ENCODE measurements at regions not wholly inside any gene's neighbourhood (a gene's known extent, or its start where the extent isn't known, plus 50 kb on each side); places are given as distances from the start of the nearest gene placed in this dataset.

- TF ChIP-seq CTCF (IDR thresholded peaks at IDR 0.05 in 2 of 3, conservative IDR thresholded peaks at IDR 0.05 in 1 of 3; ENCODE audit: borderline replicate concordance in 1 of 3, insufficient read depth in 1 of 3, low read depth in 2 of 3, low read length in 2 of 3) (no peak), REST (IDR thresholded peaks at IDR 0.05; ENCODE audit: low read depth) (no peak), EZH2 (IDR thresholded peaks at IDR 0.05) (no peak), ZFX (IDR thresholded peaks at IDR 0.05) (no peak), POLR2A (IDR thresholded peaks at IDR 0.05; ENCODE audit: borderline replicate concordance, extremely low read depth, insufficient read depth, insufficient read length) (no peak)
Observed at GRCh38 chr14:101061411-101062064, 158.0 kb upstream of the RTL1 start (continued).

GRCh38 chr14:101062065-101062450, 158.5 kb upstream of the RTL1 start:
- RAD21 ChIA-PET (ENCODE audit: low non-redundant PET in 1 of 2, low total read pairs in 2 of 2, uncharacterized antibody in 2 of 2, unreplicated experiment in 2 of 2) = no interaction called here
- Histone ChIP-seq H2AFZ (ENCODE audit: low read depth, low read length, poor library complexity, severe bottlenecking) (no peak overlapping the region), H3K79me2 (ENCODE audit: insufficient read depth, low read length) (no peaks in the 10 kb centered on the region), H3K27me3 (ENCODE audit: insufficient read depth, low read length) (no peaks in the 10 kb centered on the region), H3K4me1 (ENCODE audit: control insufficient read depth in 1 of 2, insufficient read depth in 2 of 2, low read length in 2 of 2) (0 out of 4 replicates have a peak, but pooled peaks cover 0 to 3% of the 10 kb centered on the region in 2 experiments), H3K9me2 (ENCODE audit: insufficient read depth) (no peaks in the 10 kb centered on the region), H3K27ac (ENCODE audit: low read depth, low read length) (no peak overlapping the region), H3K4me2 (ENCODE audit: low read length) (no peak overlapping the region), H3K36me3 (ENCODE audit: control insufficient read depth in 1 of 2, insufficient read depth in 2 of 2, low read length in 2 of 2) (no peaks in the 10 kb centered on the region), H4K20me1 (ENCODE audit: insufficient read depth) (no peaks in the 10 kb centered on the region), H3K9ac (ENCODE audit: low read length) (no peak overlapping the region), H3K9me3 (ENCODE audit: control insufficient read depth in 1 of 2, insufficient read depth in 1 of 2, low read depth in 1 of 2, low read length in 2 of 2) (peaks cover 3 to 10% of the 10 kb centered on the region in 2 experiments; a peak in 3 of 4 replicates), H3K4me3 (replicated peaks in 1 of 2; ENCODE audit: low read depth in 1 of 2, low read length in 2 of 2) (no peak overlapping the region)
- ATAC-seq (no peak), DNase-seq (ENCODE audit: low read depth, low spot score) (no peak)
- POLR2A ChIA-PET = no interaction called here
- no TSS peak for BruUV-seq (replicated peaks)
- intact Hi-C loops (cut with micrococcal nuclease) = no loop called here
- CTCF ChIA-PET = no interaction called here
- TF ChIP-seq CTCF (IDR thresholded peaks at IDR 0.05 in 2 of 3, conservative IDR thresholded peaks at IDR 0.05 in 1 of 3; ENCODE audit: borderline replicate concordance in 1 of 3, insufficient read depth in 1 of 3, low read depth in 2 of 3, low read length in 2 of 3) (no peak), EGR1 (IDR thresholded peaks at IDR 0.05; ENCODE audit: low read depth) (no peak), SRF (IDR thresholded peaks at IDR 0.05; ENCODE audit: low read depth) (no peak), MAX (IDR thresholded peaks at IDR 0.05) (no peak), EZH2 (IDR thresholded peaks at IDR 0.05) (no peak), ZFX (IDR thresholded peaks at IDR 0.05) (no peak), TCF7L2 (IDR thresholded peaks at IDR 0.05; ENCODE audit: borderline replicate concordance, extremely low read depth, insufficient read depth, insufficient read length) (no peak), POLR2AphosphoS5 (IDR thresholded peaks at IDR 0.05; ENCODE audit: low read depth, low read length) (no peak), YY1 (IDR thresholded peaks at IDR 0.05; ENCODE audit: extremely low read depth, insufficient replicate concordance, low read depth, low read length) (no peak), POLR2A (IDR thresholded peaks at IDR 0.05; ENCODE audit: borderline replicate concordance, extremely low read depth, insufficient read depth, insufficient read length) (no peak), RAD21 (IDR thresholded peaks at IDR 0.05; ENCODE audit: low read depth) (no peak), EZH2phosphoT487 (IDR thresholded peaks at IDR 0.05; ENCODE audit: borderline replicate concordance) (no peak), SIN3A (IDR thresholded peaks at IDR 0.05; ENCODE audit: low read depth) (no peak), FOSL1 (IDR thresholded peaks at IDR 0.05; ENCODE audit: low read depth) (no peak), JUND (IDR thresholded peaks at IDR 0.05) (no peak), CEBPB (IDR thresholded peaks at IDR 0.05; ENCODE audit: low read depth) (no peak)
